HS-27A (cell line): ENCODE measurements at regions not wholly inside any gene's neighbourhood (a gene's known extent, or its start where the extent isn't known, plus 50 kb on each side); places are given as distances from the start of the nearest gene placed in this dataset.
"Not testable (repeated sequence)": the region's sequence is repeated elsewhere in the genome, so short reads cannot be mapped to it uniquely, and the experiment has no call there.

ENCODE experiments used
- DNase-seq: peaks from one replicate; pipeline ENCODE4 v3.0.0-alpha.2; 2012; ENCODE audit warnings: low read depth, missing footprints

DNA sequence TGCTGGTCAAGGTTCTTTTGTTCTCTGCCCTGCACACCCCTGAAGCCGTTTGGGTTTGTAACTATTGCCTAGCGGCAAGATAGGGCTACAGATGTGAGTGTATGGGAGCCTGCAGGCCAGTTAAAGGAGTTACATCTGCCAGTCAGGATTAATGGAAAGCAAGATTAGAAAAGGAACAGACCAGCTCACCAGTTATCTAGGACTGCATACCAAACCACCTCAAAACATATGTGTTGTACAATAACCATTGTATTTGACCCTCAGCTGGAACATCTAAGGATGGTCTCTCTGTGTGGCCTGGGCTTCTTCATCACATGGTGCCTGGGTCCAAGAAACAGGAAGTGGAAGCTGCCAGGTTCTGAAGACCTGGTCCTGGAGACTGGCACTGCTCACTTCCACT lies 52.5 kb upstream of the FBXO28 start:
- DNase-seq = no peak

DNA sequence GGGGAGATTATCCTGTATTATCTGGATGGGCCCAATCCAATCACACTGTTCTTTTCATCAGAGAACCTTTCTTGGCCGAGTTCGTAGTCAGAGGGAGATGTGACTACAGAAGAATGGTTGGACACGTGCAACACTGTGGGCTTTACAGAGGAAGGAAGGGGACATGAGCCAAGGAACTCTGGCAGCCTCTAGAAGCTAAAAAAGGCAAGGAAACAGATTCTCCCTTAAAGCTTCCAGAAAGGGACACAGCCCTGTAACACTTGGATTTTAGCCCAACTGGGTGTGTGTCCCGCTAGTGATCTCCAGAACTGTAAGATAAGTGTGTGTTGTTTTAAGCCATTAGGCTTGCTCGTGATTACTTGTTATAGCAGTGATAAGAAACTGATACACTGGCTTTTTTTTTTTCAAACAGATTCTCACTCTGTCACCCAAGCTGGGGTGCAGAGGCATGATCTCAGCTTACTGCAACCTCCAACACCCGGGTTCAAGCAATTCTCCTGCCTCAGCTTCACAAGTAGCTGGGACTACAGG lies 53.9 kb upstream of the FBXO28 start:
- DNase-seq = no peak

DNA sequence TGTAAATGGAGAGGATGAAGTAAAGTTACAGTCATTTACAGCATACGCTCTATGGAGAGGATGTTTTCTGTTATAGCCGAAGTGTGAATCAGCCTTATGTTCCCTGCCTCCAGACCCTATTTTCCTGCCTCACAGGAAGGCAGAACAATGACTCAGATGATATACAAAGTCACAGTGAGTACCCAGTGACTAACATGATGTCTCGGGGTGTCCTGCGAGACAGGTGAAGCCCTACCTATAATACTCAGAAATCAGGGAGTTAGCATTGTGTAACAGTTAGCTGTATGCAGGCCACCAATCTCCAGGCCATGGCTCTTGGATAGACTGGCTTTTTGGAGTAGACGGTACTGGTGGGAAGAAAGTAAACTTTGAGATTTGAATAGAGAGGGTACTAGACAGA lies 55.6 kb upstream of the FBXO28 start:
- no peak for DNase-seq

DNA sequence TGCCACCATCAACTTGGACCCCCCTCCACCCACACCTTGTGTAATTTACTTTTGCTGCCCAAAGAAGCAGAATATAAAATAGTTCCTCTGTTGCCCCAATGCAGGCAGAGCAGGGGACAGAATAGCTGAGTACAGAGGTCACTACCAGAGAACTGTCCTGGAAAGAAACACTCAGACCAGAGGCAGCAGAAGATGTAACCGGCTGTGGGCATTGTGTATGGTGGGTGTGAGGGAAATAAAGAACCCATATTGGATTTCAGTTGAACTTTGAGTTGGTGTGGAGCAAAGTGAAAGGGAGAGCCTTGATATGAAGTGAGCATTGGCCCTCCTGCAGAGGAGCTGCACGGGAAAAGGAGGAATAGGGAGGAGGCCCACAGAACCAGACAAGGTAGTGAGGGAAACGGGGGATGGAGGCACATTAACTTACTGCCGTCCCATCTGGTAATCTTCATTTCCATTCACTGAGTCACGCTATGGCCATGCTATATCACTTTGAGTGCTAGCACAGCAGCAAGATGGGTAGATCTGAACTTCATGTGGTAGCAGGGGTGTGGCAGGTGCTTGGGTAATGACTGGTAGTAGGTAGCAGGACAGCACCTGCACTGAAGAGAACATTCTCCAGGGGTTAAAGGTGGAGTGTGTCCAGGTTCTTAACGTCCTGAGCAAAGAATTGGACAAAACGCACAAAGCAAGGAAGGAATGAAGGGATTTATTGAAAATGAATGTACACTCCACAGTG lies 56.3 kb upstream of the FBXO28 start:
- DNase-seq = no peak

- DNase-seq = no peak
Measured at GRCh38 chr1:224054611-224055010, 59.3 kb upstream of the FBXO28 start.

- DNase-seq = no peak
Measured at GRCh38 chr1:224054012-224054411, 59.9 kb upstream of the FBXO28 start.

- DNase-seq = no peak
Measured at GRCh38 chr1:224053456-224053855, 60.5 kb upstream of the FBXO28 start.

GRCh38 chr1:224052772-224053171 lies 61.1 kb upstream of the FBXO28 start:
- DNase-seq = peak; percentile 46

GRCh38 chr1:224051782-224052181 lies 62.1 kb upstream of the FBXO28 start:
- DNase-seq = not testable (repeated sequence)

GRCh38 chr1:224051086-224051406 lies 62.9 kb upstream of the FBXO28 start:
- DNase-seq = no peak

DNA sequence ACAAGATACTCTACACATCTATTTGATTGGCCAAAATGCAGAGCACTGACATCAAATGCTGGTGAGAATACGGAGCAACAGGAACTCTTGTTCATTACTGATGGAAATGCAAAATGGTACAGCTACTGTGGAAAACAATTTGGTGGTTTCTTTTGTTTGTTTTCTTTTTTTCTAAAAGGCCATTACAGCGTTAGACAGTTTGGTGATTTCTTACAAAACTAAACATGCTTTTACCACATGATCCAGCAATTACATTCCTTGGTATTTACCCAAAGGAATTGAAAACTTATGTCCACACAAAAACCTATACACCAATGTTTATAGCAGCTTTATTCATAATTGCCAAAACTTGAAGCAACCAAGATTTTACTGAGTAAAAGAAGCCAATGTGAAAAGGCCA lies 66.4 kb upstream of the FBXO28 start:
- no peak for DNase-seq

DNA sequence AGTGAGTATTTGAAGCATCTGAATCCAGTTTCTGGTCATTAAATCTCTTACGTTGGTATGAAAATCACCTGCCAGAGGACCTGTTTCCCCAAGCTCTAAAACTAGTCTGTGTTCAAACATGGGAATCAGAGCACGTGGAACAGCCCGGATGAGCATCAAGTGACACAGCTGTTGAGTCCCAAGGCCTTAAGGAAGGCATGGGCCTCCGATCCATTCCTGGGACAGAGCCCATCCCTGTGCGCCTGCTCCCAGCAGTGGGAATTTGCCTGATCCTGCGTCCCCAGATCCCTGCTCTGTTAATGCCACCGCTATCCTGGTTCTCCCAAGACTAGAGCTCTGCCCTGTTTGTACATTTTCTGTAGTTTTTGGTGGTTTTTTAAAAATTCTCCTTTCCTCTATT lies 68.4 kb upstream of the FBXO28 start:
- DNase-seq = no peak

GRCh38 chr1:224044420-224044819 lies 69.5 kb upstream of the FBXO28 start:
- no peak for DNase-seq

- no peak for DNase-seq
Measured at GRCh38 chr1:224042557-224043118, 71.3 kb upstream of the FBXO28 start.

DNA sequence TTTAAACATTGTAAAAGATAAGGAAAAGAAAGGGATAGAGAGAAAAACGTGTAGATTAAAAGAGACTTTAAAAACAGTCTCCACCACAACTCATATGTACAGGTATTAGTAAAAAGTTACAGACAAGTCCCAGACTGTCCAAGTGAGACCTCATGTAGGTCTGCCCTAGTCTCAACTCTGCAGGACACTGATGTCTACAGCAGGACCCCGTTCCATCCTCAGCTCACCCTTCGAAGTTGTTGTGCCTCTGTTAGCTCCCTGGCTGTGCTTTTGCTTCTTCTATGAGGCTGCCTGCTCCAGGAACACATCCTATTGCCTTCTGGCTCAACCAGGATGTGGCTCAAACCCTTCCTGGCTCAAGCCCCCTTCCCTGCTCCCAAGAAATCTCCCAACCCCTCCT lies 72.9 kb upstream of the FBXO28 start:
- DNase-seq = no peak

- not testable (repeated sequence) for DNase-seq
Measured at GRCh38 chr1:224040423-224040822, 73.5 kb upstream of the FBXO28 start.

DNA sequence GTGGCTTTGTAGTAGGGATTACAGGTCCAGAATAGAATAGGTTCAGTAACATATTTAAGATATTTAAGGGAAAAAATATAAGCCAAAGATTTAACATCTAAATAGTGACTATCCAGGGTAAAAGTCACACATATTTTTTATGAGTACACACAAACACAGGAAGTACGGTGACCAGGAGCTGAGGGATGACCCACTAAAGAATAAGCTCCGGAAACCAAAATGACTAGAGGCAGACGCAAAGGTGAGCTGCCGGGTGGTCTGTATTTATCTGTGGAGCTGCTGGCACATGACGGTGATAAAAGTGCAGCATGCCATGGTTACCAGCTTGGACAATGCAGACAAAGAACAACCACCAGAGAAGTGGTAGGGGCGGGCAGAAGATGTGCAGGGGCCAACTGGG lies 73.9 kb upstream of the FBXO28 start:
- DNase-seq = not testable (repeated sequence)

DNA sequence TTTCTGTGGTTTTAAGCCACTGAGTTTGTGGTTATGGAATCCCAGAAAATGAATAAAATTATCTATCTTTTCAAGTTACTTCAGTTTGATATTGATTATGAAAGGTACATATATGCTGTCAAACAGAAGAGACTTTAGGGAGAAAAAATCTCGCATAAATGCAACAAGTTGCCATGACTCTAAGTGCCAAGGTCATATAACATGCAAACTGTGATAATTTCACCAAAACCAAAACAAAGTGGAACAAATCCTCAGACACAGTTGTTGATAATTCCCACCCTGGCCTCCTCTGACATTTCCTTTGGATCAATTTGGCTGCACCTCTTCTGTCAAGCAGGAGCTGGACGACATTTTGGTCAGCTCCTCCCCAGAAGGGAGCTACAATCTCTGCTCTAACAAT lies 75.1 kb upstream of the FBXO28 start:
- DNase-seq = not testable (repeated sequence)

- DNase-seq = not testable (repeated sequence)
Measured at GRCh38 chr1:224037362-224037761, 76.5 kb upstream of the FBXO28 start.

DNA sequence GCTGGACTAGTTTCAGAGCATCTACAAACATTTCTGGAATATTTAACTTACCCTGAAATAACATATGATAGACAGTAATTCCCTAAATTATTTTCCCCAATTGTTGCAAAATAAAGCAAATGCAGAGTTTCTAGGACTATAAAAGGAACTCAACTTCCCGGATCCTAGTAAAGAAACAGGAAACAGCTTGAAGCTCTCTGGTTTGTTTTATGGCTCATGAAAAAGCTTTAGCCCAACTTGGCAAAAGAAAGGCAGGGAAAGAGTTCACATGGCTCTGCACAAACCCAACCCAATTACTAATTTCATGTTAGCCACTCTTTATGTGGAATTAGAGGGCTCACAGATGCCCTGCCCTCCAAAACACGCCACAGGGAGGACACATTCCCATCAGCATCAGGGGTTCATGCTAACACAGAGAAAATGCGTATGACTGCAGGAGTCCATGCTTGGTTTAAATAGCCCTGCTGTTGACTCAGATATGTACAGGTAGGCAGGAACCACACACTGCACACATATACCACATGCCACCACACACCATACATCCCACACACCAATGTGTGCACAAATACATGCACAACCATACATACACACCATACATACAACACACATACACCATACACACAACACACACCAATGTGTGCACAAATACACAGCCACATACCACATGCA lies 81.2 kb upstream of the FBXO28 start:
- DNase-seq = not testable (repeated sequence)

- DNase-seq = not testable (repeated sequence)
Measured at GRCh38 chr1:224031986-224032385, 81.9 kb upstream of the FBXO28 start.

DNA sequence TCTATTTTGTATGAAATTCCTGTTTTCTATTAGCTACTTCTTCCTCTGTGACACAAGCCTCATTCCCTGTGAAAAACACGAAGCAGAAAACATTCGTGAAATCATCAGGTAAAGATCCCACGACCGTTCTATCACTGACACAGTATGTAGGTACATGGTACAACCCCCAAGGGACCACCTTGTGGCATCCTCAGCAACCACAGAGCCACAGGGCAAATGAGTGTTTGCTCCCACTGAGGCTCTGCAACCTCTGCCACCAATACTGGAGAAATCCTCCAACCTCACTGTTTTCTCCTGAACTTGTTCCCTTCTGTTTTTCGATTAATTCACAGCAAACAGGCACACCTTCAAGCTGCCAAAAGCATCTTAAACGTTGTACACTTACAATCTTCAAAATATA lies 83.7 kb upstream of the FBXO28 start:
- DNase-seq = not testable (repeated sequence)

GRCh38 chr1:224029286-224030025 lies 84.5 kb upstream of the FBXO28 start:
- DNase-seq = not testable (repeated sequence)
